ENCODE measurements at regions not wholly inside any gene's neighbourhood (a gene's known extent, or its start where the extent isn't known, plus 50 kb on each side); places are given as distances from the start of the nearest gene placed in this dataset.
"Not testable (repeated sequence)": the region's sequence is repeated elsewhere in the genome, so short reads cannot be mapped to it uniquely, and the experiment has no call there.

GRCh38 chr11:97908354-97908753, 1112.4 kb upstream of the CNTN5 start:
- Histone ChIP-seq H3K9me3 (no peaks in the 10 kb centered on the region), H3K4me3 (no peak overlapping the region), H3K36me3 (no peaks in the 10 kb centered on the region), H3K4me1 (no peaks in the 10 kb centered on the region), H3K27ac (no peak overlapping the region), H3K27me3 (no peaks in the 10 kb centered on the region)
- no peak for DNase-seq (ENCODE audit: low spot score in 2 of 2)
- intact Hi-C loops (cut with DNase I; ENCODE audit: low total_unique reads), result no loop called here
- TF ChIP-seq POLR2AphosphoS5 (IDR thresholded peaks at IDR 0.05), result no peak
- TF ChIP-seq, protein P1, sequence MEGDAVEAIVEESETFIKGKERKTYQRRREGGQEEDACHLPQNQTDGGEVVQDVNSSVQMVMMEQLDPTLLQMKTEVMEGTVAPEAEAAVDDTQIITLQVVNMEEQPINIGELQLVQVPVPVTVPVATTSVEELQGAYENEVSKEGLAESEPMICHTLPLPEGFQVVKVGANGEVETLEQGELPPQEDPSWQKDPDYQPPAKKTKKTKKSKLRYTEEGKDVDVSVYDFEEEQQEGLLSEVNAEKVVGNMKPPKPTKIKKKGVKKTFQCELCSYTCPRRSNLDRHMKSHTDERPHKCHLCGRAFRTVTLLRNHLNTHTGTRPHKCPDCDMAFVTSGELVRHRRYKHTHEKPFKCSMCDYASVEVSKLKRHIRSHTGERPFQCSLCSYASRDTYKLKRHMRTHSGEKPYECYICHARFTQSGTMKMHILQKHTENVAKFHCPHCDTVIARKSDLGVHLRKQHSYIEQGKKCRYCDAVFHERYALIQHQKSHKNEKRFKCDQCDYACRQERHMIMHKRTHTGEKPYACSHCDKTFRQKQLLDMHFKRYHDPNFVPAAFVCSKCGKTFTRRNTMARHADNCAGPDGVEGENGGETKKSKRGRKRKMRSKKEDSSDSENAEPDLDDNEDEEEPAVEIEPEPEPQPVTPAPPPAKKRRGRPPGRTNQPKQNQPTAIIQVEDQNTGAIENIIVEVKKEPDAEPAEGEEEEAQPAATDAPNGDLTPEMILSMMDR (IDR thresholded peaks at IDR 0.05), result no peak
- no peak for TF ChIP-seq POLR2A (IDR thresholded peaks at IDR 0.05)

DNA sequence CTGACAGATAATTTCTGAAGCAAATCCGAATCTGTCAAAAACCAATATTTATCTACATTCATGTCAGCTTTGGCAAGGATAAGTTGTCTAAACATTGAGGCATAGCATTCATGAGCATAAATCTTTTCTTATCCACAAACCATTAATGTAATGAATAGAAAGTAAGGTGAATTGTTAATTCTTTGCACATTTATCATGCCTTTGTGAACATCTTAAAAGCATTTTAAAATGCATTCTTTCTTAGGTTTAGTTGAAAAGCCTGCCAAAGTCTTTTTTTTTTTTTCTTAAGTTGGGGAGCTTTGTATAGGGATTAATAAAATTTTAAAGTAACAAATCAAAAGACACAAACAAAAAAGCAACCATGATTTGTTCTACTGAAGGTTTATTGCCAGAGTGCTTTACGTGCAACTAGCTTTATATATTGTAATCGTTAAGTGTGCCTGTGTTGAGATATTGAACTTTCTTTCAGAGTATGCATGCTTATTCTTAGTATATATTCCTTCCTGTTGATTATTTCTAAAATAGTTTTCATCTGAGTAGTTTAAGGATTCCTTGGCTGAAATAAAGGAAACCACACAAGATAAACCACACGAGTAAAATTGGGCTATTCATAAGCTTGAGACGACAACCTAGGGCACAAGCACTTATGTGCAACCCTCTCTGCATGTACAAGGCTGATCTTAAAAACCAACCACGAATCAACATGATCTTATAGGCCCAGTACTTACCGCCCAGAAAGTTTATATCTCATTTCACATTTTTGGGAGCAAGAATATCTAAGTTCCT, 1110.9 kb upstream of the CNTN5 start:
- intact Hi-C loops (cut with DNase I; ENCODE audit: low total_unique reads), result no loop called here
- Histone ChIP-seq H3K27ac (no peak overlapping the region), H3K4me1 (no peaks in the 10 kb centered on the region), H3K9me3 (no peaks in the 10 kb centered on the region), H3K4me3 (no peak overlapping the region), H3K36me3 (no peaks in the 10 kb centered on the region), H3K27me3 (no peaks in the 10 kb centered on the region)
- DNase-seq (ENCODE audit: low spot score in 2 of 2), result no peak
- TF ChIP-seq POLR2AphosphoS5 (IDR thresholded peaks at IDR 0.05), result no peak
- TF ChIP-seq, protein P1 (IDR thresholded peaks at IDR 0.05), result no peak
- TF ChIP-seq POLR2A (IDR thresholded peaks at IDR 0.05), result no peak

DNA sequence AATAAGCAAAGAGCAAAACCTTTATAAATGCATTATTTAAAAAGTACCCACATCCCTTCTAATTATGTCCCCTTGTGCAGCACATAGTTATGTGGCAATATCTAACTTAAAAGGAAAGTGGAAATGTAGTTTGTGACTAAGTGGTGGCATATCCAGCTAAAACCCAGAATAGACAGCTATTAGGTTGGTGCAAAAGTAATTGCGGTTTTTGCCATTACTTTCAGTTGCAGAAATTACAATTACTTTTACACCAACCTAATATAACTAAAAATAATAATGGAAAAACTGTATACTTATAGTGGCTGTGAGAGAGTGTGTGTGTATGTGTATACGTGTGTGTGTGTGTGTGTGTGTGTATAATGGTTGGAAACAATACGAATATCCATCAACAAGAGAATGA, 1108.1 kb upstream of the CNTN5 start:
- Histone ChIP-seq H3K4me1 (no peaks in the 10 kb centered on the region), H3K9me3 (no peaks in the 10 kb centered on the region), H3K27ac (no peak overlapping the region), H3K4me3 (no peak overlapping the region), H3K27me3 (no peaks in the 10 kb centered on the region), H3K36me3 (no peaks in the 10 kb centered on the region)
- intact Hi-C loops (cut with DNase I; ENCODE audit: low total_unique reads), result no loop called here
- no peak for DNase-seq (ENCODE audit: low spot score in 2 of 2)
- no peak for TF ChIP-seq POLR2AphosphoS5 (IDR thresholded peaks at IDR 0.05)
- TF ChIP-seq POLR2A (IDR thresholded peaks at IDR 0.05), result no peak
- TF ChIP-seq, protein P1 (IDR thresholded peaks at IDR 0.05), result no peak

DNA sequence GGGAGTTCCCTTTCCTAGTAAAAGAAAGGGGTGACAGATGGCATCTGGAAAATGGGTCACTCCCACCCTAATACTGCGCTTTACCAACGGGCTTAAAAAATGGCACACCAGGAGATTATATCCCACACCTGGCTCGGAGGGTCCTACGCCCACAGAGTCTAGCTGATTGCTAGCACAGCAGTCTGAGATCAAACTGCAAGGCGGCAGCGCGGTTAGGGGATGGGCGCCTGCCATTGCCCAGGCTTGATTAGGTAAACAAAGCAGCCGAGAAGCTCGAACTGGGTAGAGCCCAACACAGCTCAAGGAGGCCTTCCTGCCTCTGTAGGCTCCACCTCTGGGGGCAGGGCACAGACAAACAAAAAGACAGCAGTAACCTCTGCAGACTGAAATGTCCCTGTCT, 1097.8 kb upstream of the CNTN5 start:
- not testable (repeated sequence) for H3K27ac ChIP-seq; H3K9me3 ChIP-seq; H3K27me3 ChIP-seq; H3K4me1 ChIP-seq; H3K4me3 ChIP-seq; H3K36me3 ChIP-seq; DNase-seq (ENCODE audit: low spot score in 2 of 2)
- intact Hi-C loops (cut with DNase I; ENCODE audit: low total_unique reads), result loop anchor here (5.0 kb wide), 1 partner anchor 1401 kb away; no protein-coding TSS in a partner anchor

- intact Hi-C loops (cut with DNase I; ENCODE audit: low total_unique reads), result no loop called here
- TF ChIP-seq, protein P1 (IDR thresholded peaks at IDR 0.05), result no peak
- TF ChIP-seq POLR2A (IDR thresholded peaks at IDR 0.05) (no peak), POLR2AphosphoS5 (IDR thresholded peaks at IDR 0.05) (no peak)
- Histone ChIP-seq H3K9me3 (no peaks in the 10 kb centered on the region), H3K4me1 (no peaks in the 10 kb centered on the region), H3K27me3 (no peaks in the 10 kb centered on the region), H3K36me3 (no peaks in the 10 kb centered on the region), H3K4me3 (no peak overlapping the region), H3K27ac (no peak overlapping the region)
- no peak for DNase-seq (ENCODE audit: low spot score in 2 of 2)
These were observed 1086.1 kb upstream of the CNTN5 start for GRCh38 chr11:97934572-97935208.

Measured in breast epithelium (tissue), 4 donors.